IPS-15b (cell line): ENCODE measurements at regions not wholly inside any gene's neighbourhood (a gene's known extent, or its start where the extent isn't known, plus 50 kb on each side); places are given as distances from the start of the nearest gene placed in this dataset.

Experiments
- H3K27me3 ChIP-seq: one replicate; pipeline ENCODE4 v1.6.1; 2013; ENCODE audit warnings: low read length; ENCODE audit not compliant: control insufficient read depth, insufficient read depth
- H3K36me3 ChIP-seq: one replicate; pipeline ENCODE4 v1.6.1; 2013; ENCODE audit warnings: low read length; ENCODE audit not compliant: control insufficient read depth, insufficient read depth
- H3K4me1 ChIP-seq: one replicate; pipeline ENCODE4 v1.6.1; 2013; ENCODE audit warnings: mild to moderate bottlenecking, low read length; ENCODE audit not compliant: control insufficient read depth, insufficient read depth
- H3K4me3 ChIP-seq: one replicate; pipeline ENCODE4 v1.5.1; 2013; ENCODE audit warnings: low read depth, low read length
- H3K9ac ChIP-seq: one replicate; pipeline ENCODE4 v1.6.1; 2013; ENCODE audit warnings: low read depth, mild to moderate bottlenecking, low read length
- H3K9me3 ChIP-seq: one replicate; pipeline ENCODE4 v1.6.1; 2013; ENCODE audit warnings: mild to moderate bottlenecking, low read length; ENCODE audit not compliant: control insufficient read depth, insufficient read depth

GRCh38 chr5:136506131-136506530 lies 140.8 kb upstream of the TRPC7 start:
- H3K9me3 ChIP-seq: peaks cover 4% of the 10 kb centered on the region
- no peaks in the 10 kb centered on the region for H3K4me1 ChIP-seq
- H3K36me3 ChIP-seq: no peaks in the 10 kb centered on the region
- H3K9ac ChIP-seq: no peak overlapping the region
- H3K27me3 ChIP-seq: no peaks in the 10 kb centered on the region
- no peak overlapping the region for H3K4me3 ChIP-seq

DNA sequence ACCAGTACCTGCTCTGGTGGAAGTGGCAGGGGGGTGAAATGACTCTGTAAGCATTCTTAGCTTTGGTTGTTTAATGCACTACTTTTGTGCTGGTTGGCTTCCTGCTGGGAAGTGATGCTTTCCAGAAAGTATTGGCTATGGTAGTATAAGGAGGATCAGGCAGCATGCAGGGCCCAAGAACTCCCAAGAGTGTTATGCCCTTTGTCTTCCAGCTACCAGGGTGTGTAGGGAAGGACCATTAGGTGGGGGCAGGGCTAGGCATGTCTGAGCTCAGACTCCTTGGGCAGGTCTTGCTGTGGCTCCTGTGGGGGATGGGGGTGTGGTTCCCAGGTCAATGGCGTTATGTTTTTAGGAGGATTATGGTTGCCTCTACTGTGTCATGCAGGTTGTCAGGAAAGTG lies 135.8 kb upstream of the TRPC7 start:
- no peaks in the 10 kb centered on the region for H3K36me3 ChIP-seq
- H3K4me1 ChIP-seq: no peaks in the 10 kb centered on the region
- no peak overlapping the region for H3K4me3 ChIP-seq
- H3K9ac ChIP-seq: no peak overlapping the region
- H3K27me3 ChIP-seq: no peaks in the 10 kb centered on the region
- H3K9me3 ChIP-seq: peaks cover 9% of the 10 kb centered on the region

GRCh38 chr5:136492587-136492986 lies 127.2 kb upstream of the TRPC7 start:
- Histone ChIP-seq H3K36me3 (no peaks in the 10 kb centered on the region), H3K4me1 (no peaks in the 10 kb centered on the region), H3K9me3 (no peaks in the 10 kb centered on the region), H3K4me3 (no peak overlapping the region), H3K9ac (no peak overlapping the region), H3K27me3 (no peaks in the 10 kb centered on the region)

GRCh38 chr5:136491806-136492205 lies 126.5 kb upstream of the TRPC7 start:
- Histone ChIP-seq H3K36me3 (no peaks in the 10 kb centered on the region), H3K9me3 (no peaks in the 10 kb centered on the region), H3K9ac (no peak overlapping the region), H3K4me1 (no peaks in the 10 kb centered on the region), H3K4me3 (no peak overlapping the region), H3K27me3 (no peaks in the 10 kb centered on the region)

GRCh38 chr5:136484808-136485325 lies 119.5 kb upstream of the TRPC7 start:
- Histone ChIP-seq H3K4me3 (no peak overlapping the region), H3K9ac (no peak overlapping the region), H3K9me3 (no peaks in the 10 kb centered on the region), H3K4me1 (no peaks in the 10 kb centered on the region), H3K27me3 (no peaks in the 10 kb centered on the region), H3K36me3 (no peaks in the 10 kb centered on the region)

- Histone ChIP-seq H3K27me3 (no peaks in the 10 kb centered on the region), H3K4me1 (no peaks in the 10 kb centered on the region), H3K36me3 (no peaks in the 10 kb centered on the region), H3K4me3 (no peak overlapping the region), H3K9me3 (no peaks in the 10 kb centered on the region), H3K9ac (no peak overlapping the region)
Observed at GRCh38 chr5:136482206-136482605, 116.9 kb upstream of the TRPC7 start.

- H3K36me3 ChIP-seq: no peaks in the 10 kb centered on the region
- H3K9me3 ChIP-seq: no peaks in the 10 kb centered on the region
- no peak overlapping the region for H3K4me3 ChIP-seq
- no peaks in the 10 kb centered on the region for H3K27me3 ChIP-seq
- H3K4me1 ChIP-seq: no peaks in the 10 kb centered on the region
- no peak overlapping the region for H3K9ac ChIP-seq
Observed at GRCh38 chr5:136474466-136474865, 109.1 kb upstream of the TRPC7 start.

DNA sequence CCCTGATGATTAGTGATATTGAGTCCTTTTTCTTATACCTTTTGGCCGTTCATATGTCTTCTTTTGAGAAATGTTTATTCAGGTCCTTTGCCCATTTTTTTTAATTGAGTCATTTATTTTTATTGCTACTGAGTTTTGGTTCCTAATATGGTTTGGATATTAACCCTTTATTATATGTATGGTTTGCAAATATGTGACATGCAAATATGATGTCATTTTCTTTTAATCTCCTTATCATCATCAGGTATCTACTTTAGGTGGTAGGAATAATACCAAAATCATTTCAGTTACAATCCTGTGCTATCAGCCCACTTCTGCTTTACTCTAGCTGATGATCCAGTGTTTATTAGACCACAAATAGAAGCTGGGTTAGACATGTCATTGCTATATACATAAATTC lies 102.3 kb upstream of the TRPC7 start:
- no peaks in the 10 kb centered on the region for H3K36me3 ChIP-seq
- no peaks in the 10 kb centered on the region for H3K4me1 ChIP-seq
- H3K9ac ChIP-seq: no peak overlapping the region
- no peaks in the 10 kb centered on the region for H3K9me3 ChIP-seq
- H3K27me3 ChIP-seq: no peaks in the 10 kb centered on the region
- peak overlapping the region; percentile 1 for H3K4me3 ChIP-seq

DNA sequence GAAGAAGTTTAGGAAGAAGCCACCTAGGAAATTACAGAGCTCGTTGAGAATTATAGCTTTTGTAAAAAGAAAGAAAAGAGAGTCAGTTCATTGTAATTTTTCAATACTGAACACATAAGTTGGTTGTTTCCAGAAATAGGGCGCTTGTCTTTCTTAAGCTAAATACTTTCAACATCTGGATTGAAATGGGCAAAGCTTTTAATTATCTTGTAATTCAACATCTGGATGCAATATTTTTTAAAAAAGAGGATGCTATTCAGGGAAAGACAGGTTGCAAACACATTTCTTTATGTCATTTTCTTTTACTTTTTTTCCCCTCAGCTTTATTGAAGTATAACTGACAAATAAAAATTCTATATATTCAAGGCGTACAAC lies 100.7 kb upstream of the TRPC7 start:
- Histone ChIP-seq H3K4me1 (no peaks in the 10 kb centered on the region), H3K27me3 (no peaks in the 10 kb centered on the region), H3K36me3 (no peaks in the 10 kb centered on the region), H3K9ac (no peak overlapping the region), H3K9me3 (no peaks in the 10 kb centered on the region), H3K4me3 (no peak overlapping the region)

DNA sequence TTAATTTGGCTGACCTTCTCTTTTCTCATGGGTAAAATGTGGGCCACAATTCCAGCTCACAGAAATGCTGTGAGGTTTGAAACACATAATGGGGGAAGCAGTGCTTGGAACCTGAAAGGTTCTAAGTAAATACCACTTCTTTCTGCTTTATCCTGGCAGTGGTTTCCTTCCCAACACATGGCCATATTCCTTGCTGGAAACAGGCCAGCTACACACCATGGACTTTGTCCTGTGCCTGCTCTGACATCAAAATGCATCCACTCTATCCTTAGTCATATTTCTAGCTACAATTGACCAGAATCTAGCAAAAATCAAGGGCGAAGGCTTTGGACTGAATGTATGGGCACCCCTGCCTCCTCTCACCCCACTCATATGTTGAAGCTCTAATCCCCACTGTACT lies 93.1 kb upstream of the TRPC7 start:
- H3K27me3 ChIP-seq: no peaks in the 10 kb centered on the region
- no peaks in the 10 kb centered on the region for H3K4me1 ChIP-seq
- no peaks in the 10 kb centered on the region for H3K9me3 ChIP-seq
- no peak overlapping the region for H3K4me3 ChIP-seq
- H3K9ac ChIP-seq: no peak overlapping the region
- H3K36me3 ChIP-seq: no peaks in the 10 kb centered on the region

DNA sequence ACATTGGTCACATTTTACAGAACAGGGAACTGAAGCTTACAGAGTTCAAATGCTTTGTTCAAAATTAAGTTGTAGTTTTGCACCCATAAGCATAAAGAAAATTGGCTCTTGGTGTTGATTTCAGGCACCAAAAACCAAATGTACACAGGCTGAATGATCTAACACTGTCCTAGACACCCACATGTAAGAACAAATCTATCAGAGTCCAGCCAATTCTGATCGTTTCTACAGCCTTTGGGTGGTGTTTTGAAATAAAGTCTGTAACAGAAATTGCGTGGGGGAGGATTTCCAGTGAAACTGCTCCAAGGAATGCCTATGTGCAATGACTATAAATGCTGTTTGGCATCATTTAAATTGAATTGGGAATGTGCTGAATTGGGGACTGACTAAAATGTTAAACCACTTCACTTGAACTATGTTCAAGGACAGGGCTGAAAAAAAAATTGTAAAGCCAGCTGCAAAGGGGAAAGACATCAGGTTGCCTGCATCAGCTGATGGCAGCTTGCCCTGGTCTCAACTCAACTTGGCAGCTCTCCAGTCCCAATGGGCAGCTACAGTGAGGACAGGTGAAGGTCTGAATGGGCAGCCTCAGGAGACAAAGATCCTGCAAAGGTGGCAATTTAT lies 92.2 kb upstream of the TRPC7 start:
- H3K9me3 ChIP-seq: no peaks in the 10 kb centered on the region
- no peaks in the 10 kb centered on the region for H3K36me3 ChIP-seq
- H3K9ac ChIP-seq: no peak overlapping the region
- no peaks in the 10 kb centered on the region for H3K4me1 ChIP-seq
- no peak overlapping the region for H3K4me3 ChIP-seq
- no peaks in the 10 kb centered on the region for H3K27me3 ChIP-seq

- Histone ChIP-seq H3K9me3 (no peaks in the 10 kb centered on the region), H3K4me3 (no peak overlapping the region), H3K4me1 (no peaks in the 10 kb centered on the region), H3K36me3 (no peaks in the 10 kb centered on the region), H3K9ac (no peak overlapping the region), H3K27me3 (no peaks in the 10 kb centered on the region)
Observed at GRCh38 chr5:136455409-136455808, 90.1 kb upstream of the TRPC7 start.
